HG03135 (cell line): ENCODE measurements at regions not wholly inside any gene's neighbourhood (a gene's known extent, or its start where the extent isn't known, plus 50 kb on each side); places are given as distances from the start of the nearest gene placed in this dataset.

ENCODE experiments used
- ATAC-seq: cut with Tn5 transposase; IDR thresholded peaks from one replicate; pipeline ENCODE4 v1.9.1; 2021; ENCODE audit warnings: mild to moderate bottlenecking, moderate library complexity; ENCODE audit not compliant: unreplicated experiment

- ATAC-seq = no peak
Observed at GRCh38 chr5:67292201-67292940, 95.8 kb upstream of the CD180 start.

GRCh38 chr5:67291671-67292070, 95.1 kb upstream of the CD180 start:
- no peak for ATAC-seq

- ATAC-seq = no peak
Observed at GRCh38 chr5:67291066-67291465, 94.5 kb upstream of the CD180 start.

- ATAC-seq = no peak
Observed at GRCh38 chr5:67290655-67291054, 94.1 kb upstream of the CD180 start.

GRCh38 chr5:67289763-67290521, 93.3 kb upstream of the CD180 start:
- no peak for ATAC-seq

- no peak for ATAC-seq
Observed at GRCh38 chr5:67287510-67288268, 91.1 kb upstream of the CD180 start.

GRCh38 chr5:67286006-67286405, 89.4 kb upstream of the CD180 start:
- ATAC-seq = no peak

GRCh38 chr5:67283988-67284487, 87.4 kb upstream of the CD180 start:
- ATAC-seq = no peak

GRCh38 chr5:67283275-67283987, 86.8 kb upstream of the CD180 start:
- no peak for ATAC-seq

GRCh38 chr5:67281874-67282273, 85.3 kb upstream of the CD180 start:
- no peak for ATAC-seq

- no peak for ATAC-seq
Observed at GRCh38 chr5:67273689-67274356, 77.2 kb upstream of the CD180 start.

GRCh38 chr5:67272453-67273130, 76.0 kb upstream of the CD180 start:
- ATAC-seq = no peak

- no peak for ATAC-seq
Observed at GRCh38 chr5:67268231-67269021, 71.8 kb upstream of the CD180 start.

GRCh38 chr5:67267512-67268216, 71.1 kb upstream of the CD180 start:
- ATAC-seq = no peak

GRCh38 chr5:67266654-67267350, 70.2 kb upstream of the CD180 start:
- ATAC-seq = no peak

- ATAC-seq = no peak
Observed at GRCh38 chr5:67265951-67266350, 69.4 kb upstream of the CD180 start.

GRCh38 chr5:67263656-67264408, 67.2 kb upstream of the CD180 start:
- no peak for ATAC-seq
